ENCODE measurements at regions not wholly inside any gene's neighbourhood (a gene's known extent, or its start where the extent isn't known, plus 50 kb on each side); places are given as distances from the start of the nearest gene placed in this dataset.

- Histone ChIP-seq H3K4me3 (no peak overlapping the region), H3K27me3 (ENCODE audit: insufficient read depth) (no peaks in the 10 kb centered on the region), H3K9me2 (ENCODE audit: insufficient read depth) (peaks cover 7% of the 10 kb centered on the region; the same call in 1 of the 2 replicates), H3K79me2 (replicated peaks; ENCODE audit: insufficient read depth) (no peaks in the 10 kb centered on the region), H3F3A (replicated peaks; ENCODE audit: low read depth) (no peaks in the 10 kb centered on the region), H3K27ac (ENCODE audit: low read depth) (no peak overlapping the region), H2AFZ (no peak overlapping the region), H3K4me1 (ENCODE audit: insufficient read depth) (no peaks in the 10 kb centered on the region), H4K20me1 (replicated peaks; ENCODE audit: insufficient read depth) (no peaks in the 10 kb centered on the region), H3K4me2 (no peak overlapping the region), H3K36me3 (ENCODE audit: insufficient read depth) (no peaks in the 10 kb centered on the region)
- H3K36me3 Mint-ChIP-seq (ENCODE audit: low read depth): no peaks in the 10 kb centered on the region
- ATAC-seq (no peak), DNase-seq (ENCODE audit: low spot score) (no peak)
- H3K27ac Mint-ChIP-seq: no peak overlapping the region
- no peaks in the 10 kb centered on the region for H3K4me1 Mint-ChIP-seq
- no peak for TF ChIP-seq ZNF462 (CRISPR knock-in tag; IDR thresholded peaks at IDR 0.05)
- TF ChIP-seq, protein P1, sequence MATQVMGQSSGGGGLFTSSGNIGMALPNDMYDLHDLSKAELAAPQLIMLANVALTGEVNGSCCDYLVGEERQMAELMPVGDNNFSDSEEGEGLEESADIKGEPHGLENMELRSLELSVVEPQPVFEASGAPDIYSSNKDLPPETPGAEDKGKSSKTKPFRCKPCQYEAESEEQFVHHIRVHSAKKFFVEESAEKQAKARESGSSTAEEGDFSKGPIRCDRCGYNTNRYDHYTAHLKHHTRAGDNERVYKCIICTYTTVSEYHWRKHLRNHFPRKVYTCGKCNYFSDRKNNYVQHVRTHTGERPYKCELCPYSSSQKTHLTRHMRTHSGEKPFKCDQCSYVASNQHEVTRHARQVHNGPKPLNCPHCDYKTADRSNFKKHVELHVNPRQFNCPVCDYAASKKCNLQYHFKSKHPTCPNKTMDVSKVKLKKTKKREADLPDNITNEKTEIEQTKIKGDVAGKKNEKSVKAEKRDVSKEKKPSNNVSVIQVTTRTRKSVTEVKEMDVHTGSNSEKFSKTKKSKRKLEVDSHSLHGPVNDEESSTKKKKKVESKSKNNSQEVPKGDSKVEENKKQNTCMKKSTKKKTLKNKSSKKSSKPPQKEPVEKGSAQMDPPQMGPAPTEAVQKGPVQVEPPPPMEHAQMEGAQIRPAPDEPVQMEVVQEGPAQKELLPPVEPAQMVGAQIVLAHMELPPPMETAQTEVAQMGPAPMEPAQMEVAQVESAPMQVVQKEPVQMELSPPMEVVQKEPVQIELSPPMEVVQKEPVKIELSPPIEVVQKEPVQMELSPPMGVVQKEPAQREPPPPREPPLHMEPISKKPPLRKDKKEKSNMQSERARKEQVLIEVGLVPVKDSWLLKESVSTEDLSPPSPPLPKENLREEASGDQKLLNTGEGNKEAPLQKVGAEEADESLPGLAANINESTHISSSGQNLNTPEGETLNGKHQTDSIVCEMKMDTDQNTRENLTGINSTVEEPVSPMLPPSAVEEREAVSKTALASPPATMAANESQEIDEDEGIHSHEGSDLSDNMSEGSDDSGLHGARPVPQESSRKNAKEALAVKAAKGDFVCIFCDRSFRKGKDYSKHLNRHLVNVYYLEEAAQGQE (IDR thresholded peaks at IDR 0.05; ENCODE audit: unreplicated experiment): no peak
- TF ChIP-seq ETS1 (IDR thresholded peaks at IDR 0.05): no peak
- no peak for TF ChIP-seq STAT1 (IDR thresholded peaks at IDR 0.05; ENCODE audit: unreplicated experiment)
- no peak for TF ChIP-seq EZH2phosphoT487 (IDR thresholded peaks at IDR 0.05; ENCODE audit: unreplicated experiment)
- TF ChIP-seq, protein P2, sequence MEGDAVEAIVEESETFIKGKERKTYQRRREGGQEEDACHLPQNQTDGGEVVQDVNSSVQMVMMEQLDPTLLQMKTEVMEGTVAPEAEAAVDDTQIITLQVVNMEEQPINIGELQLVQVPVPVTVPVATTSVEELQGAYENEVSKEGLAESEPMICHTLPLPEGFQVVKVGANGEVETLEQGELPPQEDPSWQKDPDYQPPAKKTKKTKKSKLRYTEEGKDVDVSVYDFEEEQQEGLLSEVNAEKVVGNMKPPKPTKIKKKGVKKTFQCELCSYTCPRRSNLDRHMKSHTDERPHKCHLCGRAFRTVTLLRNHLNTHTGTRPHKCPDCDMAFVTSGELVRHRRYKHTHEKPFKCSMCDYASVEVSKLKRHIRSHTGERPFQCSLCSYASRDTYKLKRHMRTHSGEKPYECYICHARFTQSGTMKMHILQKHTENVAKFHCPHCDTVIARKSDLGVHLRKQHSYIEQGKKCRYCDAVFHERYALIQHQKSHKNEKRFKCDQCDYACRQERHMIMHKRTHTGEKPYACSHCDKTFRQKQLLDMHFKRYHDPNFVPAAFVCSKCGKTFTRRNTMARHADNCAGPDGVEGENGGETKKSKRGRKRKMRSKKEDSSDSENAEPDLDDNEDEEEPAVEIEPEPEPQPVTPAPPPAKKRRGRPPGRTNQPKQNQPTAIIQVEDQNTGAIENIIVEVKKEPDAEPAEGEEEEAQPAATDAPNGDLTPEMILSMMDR (conservative IDR thresholded peaks at IDR 0.05; ENCODE audit: low read depth in 2 of 2): no peak
- TF ChIP-seq CREB1 (CRISPR knock-in tag; IDR thresholded peaks at IDR 0.05; ENCODE audit: low read depth): no peak
- no peak for TF ChIP-seq ZNF114 (CRISPR knock-in tag; IDR thresholded peaks at IDR 0.05)
- TF ChIP-seq NANOG (IDR thresholded peaks at IDR 0.05; ENCODE audit: borderline replicate concordance): no peak
- TF ChIP-seq JUNB (IDR thresholded peaks at IDR 0.05; ENCODE audit: unreplicated experiment): no peak
- TF ChIP-seq ZNF331 (CRISPR knock-in tag; IDR thresholded peaks at IDR 0.05; ENCODE audit: low read depth): no peak
- no peak for TF ChIP-seq EZH2 (IDR thresholded peaks at IDR 0.05; ENCODE audit: low read depth, unreplicated experiment)
- no peak for TF ChIP-seq POLR2AphosphoS5 (IDR thresholded peaks at IDR 0.05; ENCODE audit: low read depth)
- H3K4me3 Mint-ChIP-seq: no peak overlapping the region
- no peaks in the 10 kb centered on the region for H3K27me3 Mint-ChIP-seq (ENCODE audit: insufficient read depth, low read depth, poor library complexity)
- no peaks in the 10 kb centered on the region; the same call in 2 of the 3 replicates for H3K9me3 Mint-ChIP-seq
Observed at GRCh38 chr21:27580276-27580675, 613.4 kb upstream of the ADAMTS5 start.

Data from GM23338 (cell line).